SK-N-SH treated with all-trans-retinoic acid at 6 μM for 48 hours (cell line): ENCODE measurements at regions not wholly inside any gene's neighbourhood (a gene's known extent, or its start where the extent isn't known, plus 50 kb on each side); places are given as distances from the start of the nearest gene placed in this dataset.

ENCODE experiments used
- ATAC-seq: fragments of 200-7000 bp; cut with Tn5 transposase; 3 replicates; pipeline ENCODE4 v1.9.1; 2020; ENCODE audit warnings: mild to moderate bottlenecking, moderate library complexity
- ARNTL ChIP-seq: fragments of 450-650 bp; formaldehyde crosslinking; IDR thresholded peaks from 2 replicates; pipeline ENCODE4 v1.5.0; 2020; ENCODE audit warnings: low read depth, mild to moderate bottlenecking, moderate library complexity, borderline replicate concordance
- BACH2 ChIP-seq: fragments of 250-450 bp; sonication (Bioruptor Pico); IDR thresholded peaks from 2 replicates; pipeline ENCODE4 v1.9.0; 2021; ENCODE audit warnings: mild to moderate bottlenecking, borderline replicate concordance
- CREB5 ChIP-seq: fragments of 250-450 bp; sonication (Bioruptor Pico); IDR thresholded peaks from 2 replicates; pipeline ENCODE4 v1.5.1; 2020; ENCODE audit warnings: low read depth, mild to moderate bottlenecking, moderate library complexity
- CSDC2 ChIP-seq: fragments of 250-450 bp; sonication (Bioruptor Pico); IDR thresholded peaks from 2 replicates; pipeline ENCODE4 v1.5.0; 2020; ENCODE audit warnings: mild to moderate bottlenecking, moderate library complexity
- CSRNP3 ChIP-seq: fragments of 250-450 bp; sonication (Bioruptor Pico); IDR thresholded peaks from 2 replicates; pipeline ENCODE4 v1.5.1; 2021; ENCODE audit warnings: mild to moderate bottlenecking, moderate library complexity
- ESRRG ChIP-seq: fragments of 250-450 bp; sonication (Bioruptor Pico); IDR thresholded peaks from 2 replicates; pipeline ENCODE4 v1.6.1; 2021; ENCODE audit warnings: mild to moderate bottlenecking
- GLIS3 ChIP-seq: fragments of 250-450 bp; sonication (Bioruptor Pico); IDR thresholded peaks from 2 replicates; pipeline ENCODE4 v1.5.0; 2020; ENCODE audit warnings: mild to moderate bottlenecking, moderate library complexity
- ISL1 ChIP-seq: fragments of 250-450 bp; sonication (Bioruptor Pico); IDR thresholded peaks from 2 replicates; pipeline ENCODE4 v2.1.2; 2022; ENCODE audit warnings: mild to moderate bottlenecking, moderate library complexity
- OSR1 ChIP-seq: fragments of 250-450 bp; sonication (Bioruptor Pico); IDR thresholded peaks from 2 replicates; pipeline ENCODE4 v1.8.0; 2022; ENCODE audit warnings: moderate library complexity, mild to moderate bottlenecking, inconsistent platforms
- PATZ1 ChIP-seq: fragments of 250-450 bp; sonication (Bioruptor Pico); IDR thresholded peaks from 2 replicates; pipeline ENCODE4 v1.8.0; 2020; ENCODE audit warnings: mild to moderate bottlenecking, moderate library complexity, borderline replicate concordance
- POU6F1 ChIP-seq: fragments of 250-450 bp; sonication (Bioruptor Pico); IDR thresholded peaks from 2 replicates; pipeline ENCODE4 v1.8.0; 2021; ENCODE audit warnings: low read depth, mild to moderate bottlenecking, moderate library complexity, borderline replicate concordance
- PPARA ChIP-seq: fragments of 250-450 bp; sonication (Bioruptor Pico); IDR thresholded peaks from 2 replicates; pipeline ENCODE4 v1.5.0; 2020; ENCODE audit warnings: mild to moderate bottlenecking, borderline replicate concordance
- SNAI2 ChIP-seq: fragments of 250-450 bp; sonication (Bioruptor Pico); IDR thresholded peaks from 2 replicates; pipeline ENCODE4 v1.5.0; 2020; ENCODE audit warnings: mild to moderate bottlenecking, moderate library complexity
- TCF4 ChIP-seq: fragments of 250-450 bp; sonication (Bioruptor Pico); IDR thresholded peaks from 2 replicates; pipeline ENCODE4 v1.8.0; 2021; ENCODE audit warnings: mild to moderate bottlenecking, moderate library complexity, borderline replicate concordance
- TOX ChIP-seq: fragments of 250-450 bp; sonication (Bioruptor Pico); IDR thresholded peaks from 2 replicates; pipeline ENCODE4 v1.8.0; 2021; ENCODE audit warnings: mild to moderate bottlenecking, moderate library complexity, borderline replicate concordance
- ZC3H10 ChIP-seq: fragments of 250-450 bp; sonication (Bioruptor Pico); IDR thresholded peaks from 2 replicates; pipeline ENCODE4 v1.5.1; 2021; ENCODE audit warnings: mild to moderate bottlenecking, moderate library complexity
- ZFP30 ChIP-seq: fragments of 450-650 bp; formaldehyde crosslinking; IDR thresholded peaks from 2 replicates; pipeline ENCODE4 v1.5.0; 2022; ENCODE audit warnings: mild to moderate bottlenecking, moderate library complexity
- ZNF565 ChIP-seq: fragments of 450-650 bp; formaldehyde crosslinking; conservative IDR thresholded peaks from 2 replicates; pipeline ENCODE4 v1.5.0; 2020; ENCODE audit warnings: low read depth, mild to moderate bottlenecking, moderate library complexity
- ZNF8 ChIP-seq: fragments of 450-650 bp; formaldehyde crosslinking; IDR thresholded peaks from 2 replicates; pipeline ENCODE4 v1.5.0; 2020; ENCODE audit warnings: mild to moderate bottlenecking, moderate library complexity

GRCh38 chr20:6513599-6513998 lies 253.9 kb upstream of the BMP2 start:
- ATAC-seq: no peak

GRCh38 chr20:6509374-6509773 lies 258.1 kb upstream of the BMP2 start:
- TF ChIP-seq OSR1 (CRISPR knock-in tag) (no peak), CREB5 (CRISPR knock-in tag) (no peak), POU6F1 (no peak), PATZ1 (CRISPR knock-in tag) (no peak), TOX (CRISPR knock-in tag) (no peak), ZC3H10 (CRISPR knock-in tag) (no peak), CSRNP3 (no peak), ARNTL (CRISPR knock-in tag) (no peak), BACH2 (CRISPR knock-in tag) (no peak), TCF4 (CRISPR knock-in tag) (no peak), PPARA (CRISPR knock-in tag) (no peak), ZNF8 (CRISPR knock-in tag) (no peak), CSDC2 (CRISPR knock-in tag) (no peak), ZNF565 (CRISPR knock-in tag) (no peak), ESRRG (CRISPR knock-in tag) (no peak), GLIS3 (no peak), ZFP30 (CRISPR knock-in tag) (no peak), SNAI2 (CRISPR knock-in tag) (no peak)
- no peak for ATAC-seq

More at GRCh38 chr20:6513599-6513998, 253.9 kb upstream of the BMP2 start:
- no peak for TF ChIP-seq CSRNP3

- no peak for TF ChIP-seq ZNF565 (CRISPR knock-in tag)
- no peak for TF ChIP-seq ZNF8 (CRISPR knock-in tag)
- TF ChIP-seq CSDC2 (CRISPR knock-in tag): no peak
- no peak for TF ChIP-seq TCF4 (CRISPR knock-in tag)
- no peak for TF ChIP-seq CSRNP3
- TF ChIP-seq ISL1: no peak
- TF ChIP-seq SNAI2 (CRISPR knock-in tag): no peak
- TF ChIP-seq PATZ1 (CRISPR knock-in tag): no peak
- ATAC-seq: no peak
These were observed 260.6 kb upstream of the BMP2 start for GRCh38 chr20:6506906-6507305.
